A549 (cell line): ENCODE measurements at regions not wholly inside any gene's neighbourhood (a gene's known extent, or its start where the extent isn't known, plus 50 kb on each side); places are given as distances from the start of the nearest gene placed in this dataset.

Experiments used
- ATAC-seq, 2 experiments: fragments of 200-7000 bp in 1 of 2; fragments of >200 bp in 1 of 2; cut with Nextera tagmentation in 1 of 2; cut with Tn5 transposase in 1 of 2; 3 replicates each; pipeline versions ENCODE4 v1.8.0 to v1.9.1; 2018 to 2020; ENCODE audit warnings: mild to moderate bottlenecking in 1 of 2, moderate library complexity in 1 of 2
- CTCF ChIA-PET: fragments of 300-600 bp; sonication (Branson Sonifier 250); formaldehyde crosslinking; extraction: SDS; loops from one replicate; lab custom pipeline; 2021; ENCODE audit warnings: antibody characterized with exemption, inconsistent platforms; lab: Yijun Ruan, JAX
- POLR2A ChIA-PET: fragments of 350-600 bp; formaldehyde crosslinking; extraction: SDS; loops from one replicate; lab custom pipeline; 2021; ENCODE audit warnings: antibody characterized with exemption, inconsistent platforms; lab: Yijun Ruan, JAX
- DNase-seq, 2 experiments: peaks; one replicate each; pipeline versions ENCODE4 v3.0.0 to v3.0.0-alpha.2; 2011 to 2016; ENCODE audit warnings: low read depth in 1 of 2, low spot score in 1 of 2
- FAIRE-seq: peaks from 2 replicates; lab custom pipeline; 2011; peaks lifted over from hg19 to GRCh38; lab: Jason Lieb, UNC
- H3K27ac ChIP-seq, 2 experiments: fragments of >200 bp; sonication (Bioruptor Twin); formaldehyde crosslinking; 3 replicates each; pipeline ENCODE4 v1.5.1; 2016 to 2017
- H3K4me1 ChIP-seq: fragments of >200 bp; sonication (Bioruptor Twin); formaldehyde crosslinking; 3 replicates; pipeline ENCODE4 v1.6.1; 2016
- H3K4me2 ChIP-seq: fragments of >200 bp; sonication (Bioruptor Twin); formaldehyde crosslinking; 3 replicates; pipeline ENCODE4 v1.6.1; 2016
- H3K4me3 ChIP-seq: fragments of >200 bp; sonication (Bioruptor Twin); formaldehyde crosslinking; 3 replicates; pipeline ENCODE4 v1.5.1; 2016
- H3K9me3 ChIP-seq: fragments of >200 bp; sonication (Bioruptor Twin); formaldehyde crosslinking; 3 replicates; pipeline ENCODE4 v1.6.1; 2016
- CBX8 ChIP-seq: fragments of 200-600 bp; sonication (generic); IDR thresholded peaks from 2 replicates; pipeline ENCODE4 v1.6.1; 2016
- CHD2 ChIP-seq: fragments of 150-350 bp; IDR thresholded peaks from 2 replicates; pipeline ENCODE4 v1.6.1; 2014; ENCODE audit warnings: low read length; ENCODE audit not compliant: partially characterized antibody
- ESRRA ChIP-seq: fragments of 150-350 bp; IDR thresholded peaks from 2 replicates; pipeline ENCODE4 v1.6.1; 2014; ENCODE audit warnings: mild to moderate bottlenecking, low read length, borderline replicate concordance
- FOSL2 ChIP-seq, 2 experiments: fragments of 450-650 bp in 1 of 2; fragments of >200 bp in 1 of 2; sonication (Bioruptor Twin) in 1 of 2; formaldehyde crosslinking; IDR thresholded peaks; 2 replicates each; pipeline versions ENCODE4 v1.5.0 to v1.6.1; 2016 to 2020; ENCODE audit warnings: mild to moderate bottlenecking in 1 of 2, moderate library complexity in 1 of 2
- FOXS1 ChIP-seq: fragments of 250-450 bp; sonication (Bioruptor Pico); IDR thresholded peaks from 2 replicates; pipeline ENCODE4 v1.5.0; 2020; ENCODE audit warnings: mild to moderate bottlenecking, moderate library complexity
- HEYL ChIP-seq: fragments of 250-450 bp; sonication (Bioruptor Pico); IDR thresholded peaks from 2 replicates; pipeline ENCODE4 v1.8.0; 2021; ENCODE audit warnings: mild to moderate bottlenecking, moderate library complexity
- HOXA7 ChIP-seq: fragments of 250-450 bp; sonication (Bioruptor Pico); IDR thresholded peaks from 2 replicates; pipeline ENCODE4 v1.5.0; 2020; ENCODE audit warnings: mild to moderate bottlenecking, moderate library complexity
- HOXB5 ChIP-seq: fragments of 250-450 bp; sonication (Bioruptor Pico); IDR thresholded peaks from 2 replicates; pipeline ENCODE4 v1.5.0; 2020; ENCODE audit warnings: mild to moderate bottlenecking, moderate library complexity
- JUN ChIP-seq, 2 experiments: fragments of >200 bp; sonication (Bioruptor Twin); formaldehyde crosslinking; IDR thresholded peaks; 2 replicates in 1 of 2; 3 replicates in 1 of 2; pipeline ENCODE4 v1.6.1; 2016 to 2017
- NPAS2 ChIP-seq: fragments of 250-450 bp; sonication (Bioruptor Pico); IDR thresholded peaks from 2 replicates; pipeline ENCODE4 v1.8.0; 2022; ENCODE audit warnings: mild to moderate bottlenecking, moderate library complexity, borderline replicate concordance
- POLR2AphosphoS2 ChIP-seq: conservative IDR thresholded peaks from 2 replicates; pipeline ENCODE4 v1.6.1; 2012; ENCODE audit warnings: low read length, improper control_type of control experiment, inconsistent platforms
- RARB ChIP-seq: fragments of 250-450 bp; sonication (Bioruptor Pico); IDR thresholded peaks from 2 replicates; pipeline ENCODE4 v1.8.0; 2021; ENCODE audit warnings: mild to moderate bottlenecking, moderate library complexity
- RNF2 ChIP-seq: fragments of 200-600 bp; sonication (generic); IDR thresholded peaks from 2 replicates; pipeline ENCODE4 v1.6.1; 2016; ENCODE audit warnings: low read depth, mild to moderate bottlenecking, antibody characterized with exemption, moderate library complexity, borderline replicate concordance
- ZC3H11A ChIP-seq: fragments of 450-650 bp; IDR thresholded peaks from 2 replicates; pipeline ENCODE4 v1.6.1; 2014; ENCODE audit warnings: antibody characterized with exemption, mild to moderate bottlenecking
- ZFP36 ChIP-seq: fragments of 450-650 bp; IDR thresholded peaks from 2 replicates; pipeline ENCODE4 v1.6.1; 2014; ENCODE audit warnings: borderline replicate concordance; ENCODE audit not compliant: partially characterized antibody
- ZSCAN20 ChIP-seq: fragments of 250-450 bp; sonication (Bioruptor Pico); IDR thresholded peaks from 2 replicates; pipeline ENCODE4 v1.8.0; 2022; ENCODE audit warnings: mild to moderate bottlenecking, moderate library complexity
- WGBS: methylation state at CpG from one replicate; pipeline ENCODE4 v1.1.6; 2017; ENCODE audit errors: missing lambda C conversion rate; 5-methylcytosine and 5-hydroxymethylcytosine counted together
- TF ChIP-seq, protein P1 (sequence below): fragments of 250-450 bp; sonication (Bioruptor Pico); IDR thresholded peaks from 2 replicates; pipeline ENCODE4 v1.5.0; 2021; ENCODE audit warnings: mild to moderate bottlenecking, moderate library complexity, borderline replicate concordance
- TF ChIP-seq, protein P2 (sequence below): fragments of 450-650 bp; IDR thresholded peaks from 2 replicates; pipeline ENCODE4 v1.6.1; 2014; ENCODE audit warnings: antibody characterized with exemption
- TF ChIP-seq, protein P3 (sequence below): fragments of >200 bp; sonication (Bioruptor Twin); formaldehyde crosslinking; IDR thresholded peaks from 3 replicates; pipeline ENCODE4 v1.5.1; 2016
- TF ChIP-seq, protein P4 (sequence below): IDR thresholded peaks from 2 replicates; pipeline ENCODE4 v1.6.1; 2012
- TF ChIP-seq, protein P5 (sequence below): fragments of >200 bp; sonication (Bioruptor Twin); formaldehyde crosslinking; IDR thresholded peaks from 2 replicates; pipeline ENCODE4 v1.6.1; 2016

DNA sequence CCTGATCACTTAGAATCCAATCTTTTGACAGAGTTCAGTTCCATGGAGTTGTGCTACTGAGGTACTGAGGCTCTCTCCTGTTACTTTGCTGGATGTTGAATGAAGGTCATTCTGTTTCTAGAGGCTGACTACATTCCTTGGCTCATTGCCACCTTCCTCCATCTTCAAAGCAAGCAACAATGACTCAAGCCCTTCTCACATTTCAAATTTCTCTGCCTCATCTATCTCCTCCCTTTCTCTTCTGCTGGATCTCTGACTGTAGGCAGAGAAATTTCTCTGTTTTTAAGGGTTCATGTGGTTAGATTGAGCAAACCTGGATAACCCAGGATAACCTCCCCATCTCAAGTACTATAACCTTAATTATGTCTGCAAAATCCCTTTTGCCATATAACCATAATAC lies 775.4 kb downstream of the STPG2 start (continued):
- TF ChIP-seq NPAS2 (CRISPR knock-in tag) (no peak), HEYL (CRISPR knock-in tag) (no peak), POLR2AphosphoS2 (no peak), HOXB5 (CRISPR knock-in tag) (no peak)
- TF ChIP-seq, all 56 proteins: peak for 0

DNA sequence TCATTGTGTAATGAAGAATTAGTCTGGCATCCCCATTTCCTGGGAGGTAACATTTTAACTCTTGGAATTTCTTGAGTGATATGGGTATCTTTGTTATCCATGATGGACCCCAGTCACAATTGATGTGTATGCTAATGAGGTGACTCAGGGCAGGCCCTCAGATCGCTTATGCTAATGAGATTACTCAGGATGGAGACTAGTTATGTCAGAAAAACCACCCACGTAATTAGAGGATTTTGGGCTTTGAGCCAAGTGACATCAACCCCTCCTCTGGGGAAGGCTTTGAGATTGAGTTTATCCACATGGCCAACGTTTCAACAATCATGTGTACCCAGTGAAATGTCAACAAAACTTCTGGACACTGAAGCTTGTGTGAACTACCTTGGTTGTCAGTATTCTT lies 772.7 kb downstream of the STPG2 start:
- POLR2A ChIA-PET = no interaction called here
- Histone ChIP-seq H3K4me3 (no peak overlapping the region), H3K4me2 (no peak overlapping the region), H3K27ac (no peak overlapping the region), H3K4me1 (no peaks in the 10 kb centered on the region; the same call in 2 of the 3 replicates), H3K9me3 (no peaks in the 10 kb centered on the region)
- CTCF ChIA-PET = no interaction called here
- FAIRE-seq (no peak), DNase-seq (no peak), ATAC-seq (no peak)
- TF ChIP-seq, protein P1, sequence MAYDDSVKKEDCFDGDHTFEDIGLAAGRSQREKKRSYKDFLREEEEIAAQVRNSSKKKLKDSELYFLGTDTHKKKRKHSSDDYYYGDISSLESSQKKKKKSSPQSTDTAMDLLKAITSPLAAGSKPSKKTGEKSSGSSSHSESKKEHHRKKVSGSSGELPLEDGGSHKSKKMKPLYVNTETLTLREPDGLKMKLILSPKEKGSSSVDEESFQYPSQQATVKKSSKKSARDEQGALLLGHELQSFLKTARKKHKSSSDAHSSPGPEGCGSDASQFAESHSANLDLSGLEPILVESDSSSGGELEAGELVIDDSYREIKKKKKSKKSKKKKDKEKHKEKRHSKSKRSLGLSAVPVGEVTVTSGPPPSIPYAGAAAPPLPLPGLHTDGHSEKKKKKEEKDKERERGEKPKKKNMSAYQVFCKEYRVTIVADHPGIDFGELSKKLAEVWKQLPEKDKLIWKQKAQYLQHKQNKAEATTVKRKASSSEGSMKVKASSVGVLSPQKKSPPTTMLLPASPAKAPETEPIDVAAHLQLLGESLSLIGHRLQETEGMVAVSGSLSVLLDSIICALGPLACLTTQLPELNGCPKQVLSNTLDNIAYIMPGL (CRISPR knock-in tag) = no peak
- TF ChIP-seq ESRRA = no peak
- TF ChIP-seq, protein P2, sequence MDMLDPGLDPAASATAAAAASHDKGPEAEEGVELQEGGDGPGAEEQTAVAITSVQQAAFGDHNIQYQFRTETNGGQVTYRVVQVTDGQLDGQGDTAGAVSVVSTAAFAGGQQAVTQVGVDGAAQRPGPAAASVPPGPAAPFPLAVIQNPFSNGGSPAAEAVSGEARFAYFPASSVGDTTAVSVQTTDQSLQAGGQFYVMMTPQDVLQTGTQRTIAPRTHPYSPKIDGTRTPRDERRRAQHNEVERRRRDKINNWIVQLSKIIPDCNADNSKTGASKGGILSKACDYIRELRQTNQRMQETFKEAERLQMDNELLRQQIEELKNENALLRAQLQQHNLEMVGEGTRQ = no peak
- WGBS = 17% methylated on average over 3 of the region's 3 CpGs

DNA sequence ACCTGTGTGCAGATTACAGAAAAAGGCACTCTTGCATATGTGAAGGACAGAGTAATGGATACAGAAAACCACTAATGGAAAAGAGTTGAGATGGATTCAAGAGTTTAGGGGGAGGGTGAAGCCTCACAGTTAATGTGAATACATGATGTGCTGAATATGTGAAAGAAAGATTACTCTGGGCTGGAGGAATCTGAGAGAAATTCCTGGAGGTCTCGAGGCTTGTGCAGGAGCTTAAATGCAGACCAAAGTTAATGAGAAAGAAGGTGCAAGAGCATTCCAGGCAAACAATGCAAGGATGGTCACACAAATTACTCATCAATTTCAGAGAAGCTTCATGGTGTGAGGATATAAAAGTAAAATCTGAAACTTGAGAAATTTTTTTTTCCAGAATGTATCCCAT lies 768.8 kb downstream of the STPG2 start:
- Histone ChIP-seq H3K4me3 (no peak overlapping the region), H3K27ac (no peak overlapping the region), H3K4me1 (no peaks in the 10 kb centered on the region), H3K9me3 (no peaks in the 10 kb centered on the region), H3K4me2 (no peak overlapping the region)
- ATAC-seq (no peak), FAIRE-seq (no peak), DNase-seq (no peak)
- POLR2A ChIA-PET = no interaction called here
- CTCF ChIA-PET = no interaction called here
- 8% methylated on average over 1 of the region's 1 CpG for WGBS
- TF ChIP-seq RARB (CRISPR knock-in tag) = no peak
- TF ChIP-seq CBX8 = no peak
- no peak for TF ChIP-seq HOXB5 (CRISPR knock-in tag)
- no peak for TF ChIP-seq FOXS1 (CRISPR knock-in tag)
- no peak for TF ChIP-seq JUN (IDR thresholded peaks at IDR 0.05)
- no peak for TF ChIP-seq HOXA7 (CRISPR knock-in tag)
- TF ChIP-seq, protein P3, sequence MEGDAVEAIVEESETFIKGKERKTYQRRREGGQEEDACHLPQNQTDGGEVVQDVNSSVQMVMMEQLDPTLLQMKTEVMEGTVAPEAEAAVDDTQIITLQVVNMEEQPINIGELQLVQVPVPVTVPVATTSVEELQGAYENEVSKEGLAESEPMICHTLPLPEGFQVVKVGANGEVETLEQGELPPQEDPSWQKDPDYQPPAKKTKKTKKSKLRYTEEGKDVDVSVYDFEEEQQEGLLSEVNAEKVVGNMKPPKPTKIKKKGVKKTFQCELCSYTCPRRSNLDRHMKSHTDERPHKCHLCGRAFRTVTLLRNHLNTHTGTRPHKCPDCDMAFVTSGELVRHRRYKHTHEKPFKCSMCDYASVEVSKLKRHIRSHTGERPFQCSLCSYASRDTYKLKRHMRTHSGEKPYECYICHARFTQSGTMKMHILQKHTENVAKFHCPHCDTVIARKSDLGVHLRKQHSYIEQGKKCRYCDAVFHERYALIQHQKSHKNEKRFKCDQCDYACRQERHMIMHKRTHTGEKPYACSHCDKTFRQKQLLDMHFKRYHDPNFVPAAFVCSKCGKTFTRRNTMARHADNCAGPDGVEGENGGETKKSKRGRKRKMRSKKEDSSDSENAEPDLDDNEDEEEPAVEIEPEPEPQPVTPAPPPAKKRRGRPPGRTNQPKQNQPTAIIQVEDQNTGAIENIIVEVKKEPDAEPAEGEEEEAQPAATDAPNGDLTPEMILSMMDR = no peak
- TF ChIP-seq, protein P4, sequence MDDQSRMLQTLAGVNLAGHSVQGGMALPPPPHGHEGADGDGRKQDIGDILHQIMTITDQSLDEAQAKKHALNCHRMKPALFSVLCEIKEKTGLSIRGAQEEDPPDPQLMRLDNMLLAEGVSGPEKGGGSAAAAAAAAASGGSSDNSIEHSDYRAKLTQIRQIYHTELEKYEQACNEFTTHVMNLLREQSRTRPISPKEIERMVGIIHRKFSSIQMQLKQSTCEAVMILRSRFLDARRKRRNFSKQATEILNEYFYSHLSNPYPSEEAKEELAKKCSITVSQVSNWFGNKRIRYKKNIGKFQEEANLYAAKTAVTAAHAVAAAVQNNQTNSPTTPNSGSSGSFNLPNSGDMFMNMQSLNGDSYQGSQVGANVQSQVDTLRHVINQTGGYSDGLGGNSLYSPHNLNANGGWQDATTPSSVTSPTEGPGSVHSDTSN = no peak
- TF ChIP-seq CHD2 = no peak
- no peak for TF ChIP-seq ZFP36
- no peak for TF ChIP-seq ZSCAN20 (CRISPR knock-in tag)
- no peak for TF ChIP-seq ZC3H11A
- TF ChIP-seq, protein P5, sequence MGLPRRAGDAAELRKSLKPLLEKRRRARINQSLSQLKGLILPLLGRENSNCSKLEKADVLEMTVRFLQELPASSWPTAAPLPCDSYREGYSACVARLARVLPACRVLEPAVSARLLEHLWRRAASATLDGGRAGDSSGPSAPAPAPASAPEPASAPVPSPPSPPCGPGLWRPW = no peak
- no peak for TF ChIP-seq FOSL2 (IDR thresholded peaks at IDR 0.05)
- no peak for TF ChIP-seq FOSL2 (CRISPR knock-in tag; IDR thresholded peaks at IDR 0.05)
- no peak for TF ChIP-seq RNF2
